ENCODE measurements at regions not wholly inside any gene's neighbourhood (a gene's known extent, or its start where the extent isn't known, plus 50 kb on each side); places are given as distances from the start of the nearest gene placed in this dataset.
"Not testable (repeated sequence)": the region's sequence is repeated elsewhere in the genome, so short reads cannot be mapped to it uniquely, and the experiment has no call there.

- H3K27ac Mint-ChIP-seq = no peak overlapping the region
- H3K36me3 Mint-ChIP-seq (ENCODE audit: low read depth) = no peaks in the 10 kb centered on the region
- no peaks in the 10 kb centered on the region for H3K9me3 Mint-ChIP-seq (ENCODE audit: insufficient read depth)
- ChIA-PET POLR2A (no interaction called here), CTCF (no interaction called here)
- H3K27me3 Mint-ChIP-seq (ENCODE audit: low read depth) = no peaks in the 10 kb centered on the region
- no peaks in the 10 kb centered on the region for H3K4me1 Mint-ChIP-seq (ENCODE audit: low read depth)
- ATAC-seq (no peak), DNase-seq (no peak)
- no peak overlapping the region for H3K4me3 Mint-ChIP-seq
Measured at GRCh38 chr4:60422439-60422838, 777.7 kb upstream of the ADGRL3 start.

- ATAC-seq; DNase-seq; H3K4me1 Mint-ChIP-seq (ENCODE audit: low read depth); H3K27me3 Mint-ChIP-seq (ENCODE audit: low read depth); H3K36me3 Mint-ChIP-seq (ENCODE audit: low read depth); POLR2A ChIA-PET; H3K4me3 Mint-ChIP-seq; H3K27ac Mint-ChIP-seq; H3K9me3 Mint-ChIP-seq (ENCODE audit: insufficient read depth); CTCF ChIA-PET: not testable (repeated sequence)
Measured at GRCh38 chr4:60423573-60424184, 776.4 kb upstream of the ADGRL3 start.

GRCh38 chr4:60432911-60433310, 767.2 kb upstream of the ADGRL3 start:
- ChIA-PET POLR2A (no interaction called here), CTCF (no interaction called here)
- ATAC-seq = no peak
- H3K9me3 Mint-ChIP-seq (ENCODE audit: insufficient read depth) = peaks cover 14% of the 10 kb centered on the region
- H3K27ac Mint-ChIP-seq = no peak overlapping the region
- no peak overlapping the region for H3K4me3 Mint-ChIP-seq
- no peak for DNase-seq
- H3K4me1 Mint-ChIP-seq (ENCODE audit: low read depth) = no peaks in the 10 kb centered on the region
- H3K36me3 Mint-ChIP-seq (ENCODE audit: low read depth) = no peaks in the 10 kb centered on the region
- no peaks in the 10 kb centered on the region for H3K27me3 Mint-ChIP-seq (ENCODE audit: low read depth)

DNA sequence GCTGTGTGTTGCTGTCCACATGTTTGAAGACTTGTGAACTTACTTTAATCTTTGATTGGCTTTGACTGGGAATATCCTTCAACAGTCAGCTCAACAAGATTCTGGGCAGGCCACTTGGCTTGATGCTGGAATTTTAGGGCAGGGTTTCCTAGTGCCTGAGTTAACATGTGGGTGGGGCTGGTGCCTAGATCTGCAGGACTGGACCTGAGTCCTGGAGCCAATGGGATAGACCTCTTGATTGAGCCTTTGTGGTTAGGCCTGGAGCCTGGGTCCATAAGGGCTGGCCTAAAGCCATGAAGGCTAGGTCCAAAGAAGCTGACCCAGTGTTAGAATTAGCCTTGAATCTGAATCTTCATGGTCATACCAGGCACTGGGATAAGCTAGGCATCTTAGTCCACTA, 757.1 kb upstream of the ADGRL3 start:
- Mint-ChIP-seq H3K4me3 (no peak overlapping the region), H3K27me3 (ENCODE audit: low read depth) (no peaks in the 10 kb centered on the region), H3K27ac (no peak overlapping the region), H3K36me3 (ENCODE audit: low read depth) (no peaks in the 10 kb centered on the region), H3K4me1 (ENCODE audit: low read depth) (no peaks in the 10 kb centered on the region), H3K9me3 (ENCODE audit: insufficient read depth) (peaks cover 10% of the 10 kb centered on the region)
- CTCF ChIA-PET = no interaction called here
- POLR2A ChIA-PET = no interaction called here
- DNase-seq = no peak
- no peak for ATAC-seq

GRCh38 chr4:60443796-60444195, 756.3 kb upstream of the ADGRL3 start:
- Mint-ChIP-seq H3K4me1 (ENCODE audit: low read depth) (no peaks in the 10 kb centered on the region), H3K27ac (no peak overlapping the region), H3K4me3 (no peak overlapping the region), H3K9me3 (ENCODE audit: insufficient read depth) (peaks cover 10% of the 10 kb centered on the region), H3K27me3 (ENCODE audit: low read depth) (no peaks in the 10 kb centered on the region), H3K36me3 (ENCODE audit: low read depth) (no peaks in the 10 kb centered on the region)
- DNase-seq (no peak), ATAC-seq (no peak)
- ChIA-PET CTCF (no interaction called here), POLR2A (no interaction called here)

- DNase-seq (no peak), ATAC-seq (no peak)
- Mint-ChIP-seq H3K36me3 (ENCODE audit: low read depth) (no peaks in the 10 kb centered on the region), H3K4me3 (no peak overlapping the region), H3K4me1 (ENCODE audit: low read depth) (no peaks in the 10 kb centered on the region), H3K27ac (no peak overlapping the region), H3K27me3 (ENCODE audit: low read depth) (no peaks in the 10 kb centered on the region), H3K9me3 (ENCODE audit: insufficient read depth) (peaks cover 3% of the 10 kb centered on the region)
- CTCF ChIA-PET = no interaction called here
- POLR2A ChIA-PET = no interaction called here
Measured at GRCh38 chr4:60450054-60450453, 750.1 kb upstream of the ADGRL3 start.

- ChIA-PET POLR2A (no interaction called here), CTCF (no interaction called here)
- H3K9me3 Mint-ChIP-seq (ENCODE audit: insufficient read depth) = peaks cover 7% of the 10 kb centered on the region
- no peak for ATAC-seq
- no peak for DNase-seq
- no peaks in the 10 kb centered on the region for H3K36me3 Mint-ChIP-seq (ENCODE audit: low read depth)
- H3K27me3 Mint-ChIP-seq (ENCODE audit: low read depth) = no peaks in the 10 kb centered on the region
- H3K27ac Mint-ChIP-seq = no peak overlapping the region
- no peak overlapping the region for H3K4me3 Mint-ChIP-seq
- no peaks in the 10 kb centered on the region for H3K4me1 Mint-ChIP-seq (ENCODE audit: low read depth)
Measured at GRCh38 chr4:60452266-60452665, 747.9 kb upstream of the ADGRL3 start.

DNA sequence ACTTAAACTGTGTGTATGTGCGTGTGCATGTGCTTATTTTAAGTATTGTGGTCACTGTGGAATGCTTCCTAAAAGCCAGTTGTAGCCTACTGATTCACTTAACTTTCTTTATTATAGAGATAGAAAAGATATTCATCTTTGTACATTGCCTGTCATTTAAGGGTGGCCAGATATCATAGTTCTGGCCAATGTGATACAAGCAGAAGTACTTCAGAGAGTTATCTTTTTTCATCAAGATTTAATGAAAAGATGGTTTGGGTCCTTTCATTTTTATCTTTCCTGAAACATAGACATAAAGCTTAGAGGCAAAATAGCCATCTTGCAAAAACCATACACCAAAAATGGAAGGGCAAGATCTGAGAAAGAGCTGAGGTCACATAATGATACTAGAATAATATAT, 744.7 kb upstream of the ADGRL3 start:
- ChIA-PET CTCF (no interaction called here), POLR2A (no interaction called here)
- Mint-ChIP-seq H3K9me3 (ENCODE audit: insufficient read depth) (peaks cover 9% of the 10 kb centered on the region), H3K4me1 (ENCODE audit: low read depth) (no peaks in the 10 kb centered on the region), H3K27ac (no peak overlapping the region), H3K27me3 (ENCODE audit: low read depth) (no peaks in the 10 kb centered on the region), H3K36me3 (ENCODE audit: low read depth) (no peaks in the 10 kb centered on the region), H3K4me3 (no peak overlapping the region)
- ATAC-seq (no peak), DNase-seq (no peak)

- CTCF ChIA-PET = no interaction called here
- no peaks in the 10 kb centered on the region for H3K36me3 Mint-ChIP-seq (ENCODE audit: low read depth)
- DNase-seq = no peak
- no peaks in the 10 kb centered on the region for H3K27me3 Mint-ChIP-seq (ENCODE audit: low read depth)
- no peak overlapping the region for H3K27ac Mint-ChIP-seq
- no peak overlapping the region for H3K4me3 Mint-ChIP-seq
- H3K4me1 Mint-ChIP-seq (ENCODE audit: low read depth) = no peaks in the 10 kb centered on the region
- POLR2A ChIA-PET = no interaction called here
- H3K9me3 Mint-ChIP-seq (ENCODE audit: insufficient read depth) = peaks cover 20% of the 10 kb centered on the region
- no peak for ATAC-seq
Measured at GRCh38 chr4:60461551-60461950, 738.6 kb upstream of the ADGRL3 start.

DNA sequence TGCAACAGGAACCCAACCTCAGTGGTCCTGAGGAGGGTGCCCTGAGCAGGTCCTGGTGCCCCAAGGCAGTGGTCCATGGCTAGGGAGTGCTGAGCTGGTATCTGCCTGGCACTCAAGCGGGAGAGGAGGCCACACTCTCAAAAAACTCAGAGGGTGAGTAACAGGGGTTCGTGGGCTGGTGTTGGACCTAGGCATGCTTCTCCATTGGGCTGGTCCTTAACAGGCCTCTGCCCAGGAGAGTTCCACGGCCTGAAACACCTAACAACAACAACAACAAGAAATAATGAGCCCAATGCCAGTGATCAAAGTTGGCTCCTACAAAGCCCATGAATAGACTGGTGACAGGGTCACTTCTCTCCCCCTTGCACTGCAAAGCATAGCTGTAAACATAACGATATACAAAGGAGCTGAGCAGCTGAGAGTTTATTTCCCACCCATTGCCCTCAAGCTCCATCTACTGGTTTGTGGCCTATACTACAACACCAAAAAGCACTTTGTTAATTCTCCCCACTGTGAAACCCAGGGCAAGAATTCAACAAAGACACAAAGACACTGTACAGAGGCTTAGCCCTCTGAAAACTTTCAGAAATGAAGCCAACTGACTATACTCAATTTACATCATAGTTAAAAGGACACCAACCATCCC, 736.1 kb upstream of the ADGRL3 start:
- Mint-ChIP-seq H3K4me1 (ENCODE audit: low read depth) (no peaks in the 10 kb centered on the region), H3K27me3 (ENCODE audit: low read depth) (no peaks in the 10 kb centered on the region), H3K27ac (no peak overlapping the region), H3K9me3 (ENCODE audit: insufficient read depth) (peaks cover 24% of the 10 kb centered on the region), H3K36me3 (ENCODE audit: low read depth) (no peaks in the 10 kb centered on the region), H3K4me3 (no peak overlapping the region)
- ATAC-seq = no peak
- CTCF ChIA-PET = no interaction called here
- DNase-seq = no peak
- POLR2A ChIA-PET = no interaction called here

DNA sequence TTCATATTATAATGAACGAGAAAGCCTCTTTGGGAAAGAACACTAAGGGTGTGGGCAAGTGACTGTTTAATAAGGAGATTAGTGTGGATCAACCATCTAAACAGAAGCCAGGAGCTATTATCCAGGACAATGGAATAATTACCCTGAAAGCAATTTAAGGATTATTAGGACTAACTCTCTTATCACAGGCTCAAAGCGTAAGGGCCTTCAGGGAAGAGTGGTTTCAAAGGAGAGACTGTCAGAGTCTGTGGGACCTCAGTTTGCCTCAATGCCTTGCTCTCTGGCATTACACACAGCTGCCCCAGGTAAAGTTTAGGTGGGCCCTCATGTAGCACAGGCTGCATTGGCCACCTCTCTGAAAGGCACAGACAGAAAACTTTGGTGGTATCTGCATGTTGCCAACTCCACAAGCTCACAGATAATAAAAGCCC, 717.2 kb upstream of the ADGRL3 start:
- no peaks in the 10 kb centered on the region for H3K36me3 Mint-ChIP-seq (ENCODE audit: low read depth)
- H3K9me3 Mint-ChIP-seq (ENCODE audit: insufficient read depth) = peaks cover 14% of the 10 kb centered on the region
- no peaks in the 10 kb centered on the region for H3K4me1 Mint-ChIP-seq (ENCODE audit: low read depth)
- DNase-seq = no peak
- ChIA-PET POLR2A (no interaction called here), CTCF (no interaction called here)
- ATAC-seq = no peak
- H3K4me3 Mint-ChIP-seq = no peak overlapping the region
- no peaks in the 10 kb centered on the region for H3K27me3 Mint-ChIP-seq (ENCODE audit: low read depth)
- no peak overlapping the region for H3K27ac Mint-ChIP-seq

- no peaks in the 10 kb centered on the region for H3K4me1 Mint-ChIP-seq (ENCODE audit: low read depth)
- CTCF ChIA-PET = no interaction called here
- H3K27me3 Mint-ChIP-seq (ENCODE audit: low read depth) = no peaks in the 10 kb centered on the region
- POLR2A ChIA-PET = no interaction called here
- H3K27ac Mint-ChIP-seq = no peak overlapping the region
- peaks cover 17% of the 10 kb centered on the region for H3K9me3 Mint-ChIP-seq (ENCODE audit: insufficient read depth)
- ATAC-seq (no peak), DNase-seq (no peak)
- no peaks in the 10 kb centered on the region for H3K36me3 Mint-ChIP-seq (ENCODE audit: low read depth)
- H3K4me3 Mint-ChIP-seq = no peak overlapping the region
Measured at GRCh38 chr4:60485276-60485675, 714.9 kb upstream of the ADGRL3 start.

GRCh38 chr4:60487118-60487761, 712.9 kb upstream of the ADGRL3 start:
- H3K4me3 Mint-ChIP-seq; DNase-seq; H3K27me3 Mint-ChIP-seq (ENCODE audit: low read depth); ATAC-seq; H3K4me1 Mint-ChIP-seq (ENCODE audit: low read depth); CTCF ChIA-PET; H3K36me3 Mint-ChIP-seq (ENCODE audit: low read depth); H3K27ac Mint-ChIP-seq; POLR2A ChIA-PET: not testable (repeated sequence)
- H3K9me3 Mint-ChIP-seq (ENCODE audit: insufficient read depth) = peaks cover 13% of the 10 kb centered on the region
